NCI-H774 (cell line): ENCODE measurements at regions not wholly inside any gene's neighbourhood (a gene's known extent, or its start where the extent isn't known, plus 50 kb on each side); places are given as distances from the start of the nearest gene placed in this dataset.
"Not testable (repeated sequence)": the region's sequence is repeated elsewhere in the genome, so short reads cannot be mapped to it uniquely, and the experiment has no call there.

Source experiments
- DNase-seq: peaks from one replicate; lab custom pipeline; 2025; lab: John Stamatoyannopoulos, UW

- not testable (repeated sequence) for DNase-seq
Measured at GRCh38 chr3:78512786-78513185, 1255.0 kb downstream of the ROBO1 start.

- DNase-seq: no peak
Measured at GRCh38 chr3:78516437-78516836, 1251.4 kb downstream of the ROBO1 start.

GRCh38 chr3:78516937-78517336 is 1250.9 kb downstream of the ROBO1 start:
- no peak for DNase-seq

GRCh38 chr3:78517965-78518364 is 1249.8 kb downstream of the ROBO1 start:
- DNase-seq: no peak

GRCh38 chr3:78519281-78519680 is 1248.5 kb downstream of the ROBO1 start:
- no peak for DNase-seq

GRCh38 chr3:78529601-78530000 is 1238.2 kb downstream of the ROBO1 start:
- no peak for DNase-seq

GRCh38 chr3:78540485-78540884 is 1227.3 kb downstream of the ROBO1 start:
- DNase-seq: no peak

- no peak for DNase-seq
Measured at GRCh38 chr3:78545827-78546226, 1222.0 kb downstream of the ROBO1 start.
